Limb (tissue), 2 donors: ENCODE measurements at regions not wholly inside any gene's neighbourhood (a gene's known extent, or its start where the extent isn't known, plus 50 kb on each side); places are given as distances from the start of the nearest gene placed in this dataset.

ENCODE experiments used
- DNase-seq, 2 donors: peaks; one replicate each; pipeline ENCODE4 v3.0.0-alpha.2; 2016; ENCODE audit errors: extremely low spot score in 2 of 2

GRCh38 chr7:130993671-130994365, 259.8 kb upstream of the KLF14 start:
- no peak for DNase-seq

- no peak for DNase-seq
Measured at GRCh38 chr7:130994378-130995115, 260.5 kb upstream of the KLF14 start.

- DNase-seq, result no peak
Measured at GRCh38 chr7:130995252-130996081, 261.5 kb upstream of the KLF14 start.

- DNase-seq, result no peak
Measured at GRCh38 chr7:130996205-130996832, 262.3 kb upstream of the KLF14 start.

- no peak for DNase-seq
Measured at GRCh38 chr7:130996833-130997231, 262.8 kb upstream of the KLF14 start.

GRCh38 chr7:130998993-130999602, 265.1 kb upstream of the KLF14 start:
- no peak for DNase-seq

- DNase-seq, result no peak
Measured at GRCh38 chr7:130999926-131000325, 265.9 kb upstream of the KLF14 start.

GRCh38 chr7:131000389-131000788, 266.4 kb upstream of the KLF14 start:
- no peak for DNase-seq

GRCh38 chr7:131000873-131001272, 266.9 kb upstream of the KLF14 start:
- DNase-seq, result no peak

- no peak for DNase-seq
Measured at GRCh38 chr7:131002600-131002999, 268.6 kb upstream of the KLF14 start.

- DNase-seq, result no peak
Measured at GRCh38 chr7:131003634-131004033, 269.6 kb upstream of the KLF14 start.

GRCh38 chr7:131004371-131004770, 270.4 kb upstream of the KLF14 start:
- DNase-seq, result no peak

GRCh38 chr7:131007439-131008330, 273.7 kb upstream of the KLF14 start:
- DNase-seq, result peak; percentile 52 to 69

- DNase-seq, result no peak
Measured at GRCh38 chr7:131008840-131009711, 275.1 kb upstream of the KLF14 start.

GRCh38 chr7:131010029-131010716, 276.2 kb upstream of the KLF14 start:
- DNase-seq, result no peak

- DNase-seq, result no peak
Measured at GRCh38 chr7:131010717-131011431, 276.9 kb upstream of the KLF14 start.

- DNase-seq, result no peak
Measured at GRCh38 chr7:131011432-131011742, 277.4 kb upstream of the KLF14 start.

- no peak for DNase-seq
Measured at GRCh38 chr7:131011976-131012375, 278.0 kb upstream of the KLF14 start.
